ENCODE measurements at regions not wholly inside any gene's neighbourhood (a gene's known extent, or its start where the extent isn't known, plus 50 kb on each side); places are given as distances from the start of the nearest gene placed in this dataset.

DNA sequence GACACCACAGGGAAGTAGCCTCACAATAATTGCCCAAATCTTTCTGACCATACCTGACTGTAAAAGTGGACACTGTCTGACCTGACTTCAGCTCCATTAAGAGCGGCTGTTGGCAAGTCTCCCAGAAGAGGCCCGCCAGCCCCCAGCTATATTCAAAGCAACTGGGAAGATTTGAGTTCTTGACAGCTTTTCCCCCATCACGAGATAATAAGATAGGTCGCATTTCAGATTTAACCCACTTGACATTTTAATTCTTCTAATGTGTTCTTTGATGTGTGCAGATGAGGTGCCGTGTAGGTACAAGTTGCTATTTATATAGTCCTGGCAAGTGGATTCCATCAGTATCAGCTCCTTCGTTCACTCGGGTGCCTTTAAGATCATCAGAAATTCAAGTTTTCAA, 345.7 kb downstream of the DRD1 start:
- no peak for DNase-seq

GRCh38 chr5:175096469-175097165, 347.4 kb downstream of the DRD1 start:
- no peak for DNase-seq

DNA sequence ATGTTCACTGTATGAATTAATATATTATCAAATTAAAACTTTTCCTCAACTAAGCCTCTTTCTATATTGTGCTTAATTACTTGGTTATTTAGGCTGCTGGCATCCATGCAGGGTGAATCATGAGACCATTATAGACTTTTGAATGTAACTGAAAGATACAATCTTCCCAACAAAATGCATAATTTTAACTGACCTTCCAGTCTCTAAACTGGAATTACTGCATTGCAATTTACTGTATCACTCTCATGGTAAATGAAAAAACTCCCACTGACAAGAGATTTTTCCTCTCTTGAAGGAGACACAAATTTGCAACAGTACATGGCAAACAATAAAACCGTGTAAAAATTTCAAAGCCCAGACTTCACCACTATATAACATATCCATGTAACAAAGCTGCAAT, 349.5 kb downstream of the DRD1 start:
- no peak for DNase-seq

DNA sequence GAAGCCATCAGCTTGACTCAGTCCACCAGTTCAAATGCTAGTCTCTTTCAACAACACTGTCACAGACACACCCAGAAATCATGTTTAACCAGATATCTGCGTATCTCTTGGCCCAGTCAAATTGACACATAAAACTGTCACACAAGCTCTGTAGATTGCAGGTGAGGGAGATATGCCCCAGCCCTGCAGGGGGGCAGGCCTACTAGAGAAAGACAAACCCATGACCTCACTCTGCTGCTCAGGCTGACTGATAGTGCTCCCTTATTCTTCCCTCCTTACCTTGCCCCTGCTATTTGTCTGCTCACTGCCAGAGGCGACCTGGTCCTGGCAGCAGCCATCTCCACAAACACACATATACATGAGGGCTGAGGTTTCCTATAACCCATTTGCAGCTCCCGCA, 351.3 kb downstream of the DRD1 start:
- no peak for DNase-seq

DNA sequence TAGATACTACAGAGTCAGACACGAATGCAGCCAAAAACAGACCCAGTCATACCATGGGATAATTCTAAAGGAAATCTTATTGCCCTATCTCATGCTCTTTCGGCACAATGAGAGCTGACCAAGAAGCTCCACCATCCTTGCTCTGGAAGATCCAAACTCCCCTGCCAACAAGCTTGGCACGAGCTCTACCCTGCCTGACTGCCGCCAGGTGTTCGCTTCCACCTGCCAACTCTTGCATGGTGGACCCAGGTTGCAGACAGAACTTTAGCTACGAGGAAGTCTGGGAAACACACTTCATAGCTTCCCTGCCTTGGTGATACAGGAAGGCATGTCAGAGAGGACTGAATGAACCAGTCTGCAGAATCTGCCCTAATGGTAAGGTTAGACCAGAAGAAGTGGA, 355.0 kb downstream of the DRD1 start:
- no peak for DNase-seq

DNA sequence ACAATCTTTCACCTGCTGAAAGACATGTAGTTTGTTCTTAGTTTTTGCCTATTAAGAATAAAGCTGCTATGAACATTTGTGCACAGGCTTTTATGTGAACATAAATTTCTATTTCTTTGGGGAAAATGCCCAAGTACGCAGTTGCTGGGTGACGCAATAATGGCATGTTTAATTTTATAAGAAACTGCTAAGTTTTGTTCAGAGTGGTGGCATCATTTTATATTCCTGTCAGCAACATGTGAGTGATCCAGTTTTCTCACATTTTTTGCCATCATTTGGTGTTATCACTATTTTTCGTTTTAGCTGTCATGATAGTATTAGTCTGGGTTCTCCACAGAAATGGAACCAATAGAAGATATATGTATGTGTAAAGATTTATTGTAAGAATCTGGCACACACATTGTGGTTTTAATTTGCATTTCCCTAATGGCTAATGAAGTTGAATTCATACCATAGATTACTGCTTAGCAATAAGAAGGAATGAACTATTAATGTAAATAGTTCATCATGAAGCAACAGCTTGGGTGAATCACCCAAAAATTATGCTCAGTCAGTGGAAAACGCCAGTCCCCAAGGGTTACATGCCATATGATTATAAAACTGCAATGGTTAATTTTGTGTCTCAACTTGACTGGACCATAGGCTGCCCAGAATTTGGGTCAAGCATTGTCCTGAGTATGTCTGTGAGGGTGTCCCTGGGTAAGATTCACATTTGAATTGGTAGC, 358.6 kb downstream of the MSX2 start:
- DNase-seq: no peak

- DNase-seq: no peak
Measured at GRCh38 chr5:175082346-175082745, 358.0 kb downstream of the MSX2 start.

DNA sequence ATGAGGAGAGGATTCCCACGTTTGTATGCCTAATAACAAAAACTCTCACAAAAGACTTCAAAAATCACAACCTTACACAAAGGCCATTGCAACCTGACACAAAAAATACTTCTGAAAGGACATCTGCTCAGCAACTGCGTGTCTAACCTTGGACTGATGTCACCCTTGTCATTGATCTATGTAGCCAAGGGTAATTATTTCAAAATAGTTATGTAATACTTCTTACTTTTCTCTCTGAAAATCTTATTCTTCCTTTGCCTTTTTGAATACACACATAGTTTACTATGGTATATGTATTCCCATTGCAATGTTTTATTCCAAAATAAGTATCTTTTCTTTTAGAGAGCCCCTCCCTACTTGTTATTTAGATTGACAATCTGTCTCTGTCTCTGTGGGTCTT, 355.3 kb downstream of the MSX2 start:
- no peak for DNase-seq

GRCh38 chr5:175070283-175070682, 345.9 kb downstream of the MSX2 start:
- DNase-seq: no peak

DNA sequence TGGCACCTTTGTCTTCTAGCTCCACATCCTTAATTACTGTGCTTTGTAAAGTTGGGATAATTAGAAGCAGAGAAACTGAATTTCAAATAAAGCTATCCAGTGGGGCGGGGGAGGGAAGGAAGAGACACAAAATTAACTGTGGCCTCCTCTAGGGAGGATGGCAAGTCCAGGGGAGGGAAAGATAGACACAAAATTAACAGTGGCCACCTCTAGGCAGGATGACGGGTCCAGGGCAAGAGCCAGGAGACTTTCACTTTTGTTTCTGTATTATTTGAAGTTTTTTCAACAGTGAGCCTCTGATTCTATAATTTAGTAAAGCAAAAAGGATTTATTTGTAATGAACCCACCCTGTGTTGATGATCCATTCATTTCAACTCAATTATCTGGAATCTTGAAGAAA, 335.9 kb downstream of the MSX2 start:
- no peak for DNase-seq

DNA sequence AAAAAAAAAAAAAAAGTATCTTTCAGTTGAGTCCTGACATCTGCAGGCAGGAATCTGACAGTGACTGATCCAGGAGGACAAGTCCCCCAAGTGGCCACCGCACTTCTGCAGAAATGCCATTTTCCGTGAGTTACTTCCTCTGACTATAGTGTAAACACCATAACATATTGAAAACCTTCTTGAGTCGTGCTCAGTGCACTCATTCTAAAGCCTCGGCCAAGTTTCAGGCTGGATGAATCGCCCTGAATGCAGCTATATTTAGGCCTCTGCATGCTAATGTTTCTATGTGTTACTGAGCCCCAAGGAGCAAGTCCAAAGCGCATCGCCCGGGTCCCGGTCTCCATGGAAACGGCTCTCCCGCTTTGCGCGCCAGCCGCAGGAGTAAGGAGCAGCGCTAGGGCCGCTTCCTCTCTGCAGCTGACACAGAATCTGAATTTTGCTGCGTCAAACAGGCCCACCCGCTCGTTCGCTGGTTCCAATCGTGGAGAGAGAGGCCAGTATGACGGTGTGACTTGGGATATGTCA, 335.4 kb downstream of the MSX2 start:
- DNase-seq: peak; percentile 11

DNA sequence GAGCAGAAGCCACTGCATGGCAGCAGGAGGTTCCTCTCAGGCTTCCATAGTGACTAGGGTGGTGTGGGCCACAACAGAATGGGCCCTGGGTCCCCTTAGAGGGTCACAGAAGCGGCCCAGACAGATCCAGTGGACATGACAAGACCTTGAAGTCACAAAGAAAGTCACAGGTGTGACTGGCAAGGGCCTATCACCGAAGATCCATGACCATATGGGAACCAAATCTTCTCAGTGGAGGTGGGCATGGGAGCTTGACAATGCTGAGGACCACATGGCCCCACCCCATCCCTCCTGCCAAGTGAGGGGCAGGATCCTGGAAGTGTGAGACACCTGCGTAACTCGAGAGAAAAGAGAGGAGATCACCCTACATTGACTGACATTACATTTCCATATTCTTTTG, 332.4 kb downstream of the MSX2 start:
- DNase-seq: no peak

DNA sequence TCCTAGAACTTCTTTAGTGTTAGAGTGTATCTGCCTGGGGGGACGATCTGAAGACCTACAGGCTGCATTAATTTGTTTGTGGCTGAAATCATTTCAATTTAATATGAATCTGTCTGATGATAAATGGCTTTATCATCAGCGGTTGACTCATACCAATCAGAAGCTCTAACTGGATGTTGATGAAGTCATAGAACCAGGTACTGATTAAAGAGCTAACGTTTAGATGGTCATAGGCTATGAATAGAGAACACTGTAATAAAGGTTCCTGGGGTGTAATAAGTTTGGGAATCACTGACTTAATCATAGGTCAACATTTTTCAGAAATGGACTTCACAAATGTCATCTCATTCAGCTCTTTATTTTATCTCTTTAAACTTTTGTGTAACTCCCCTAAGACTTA, 329.9 kb downstream of the MSX2 start:
- no peak for DNase-seq

GRCh38 chr5:175052351-175052750, 328.0 kb downstream of the MSX2 start:
- DNase-seq: no peak

- DNase-seq: no peak
Measured at GRCh38 chr5:175047048-175047447, 322.7 kb downstream of the MSX2 start.

DNA sequence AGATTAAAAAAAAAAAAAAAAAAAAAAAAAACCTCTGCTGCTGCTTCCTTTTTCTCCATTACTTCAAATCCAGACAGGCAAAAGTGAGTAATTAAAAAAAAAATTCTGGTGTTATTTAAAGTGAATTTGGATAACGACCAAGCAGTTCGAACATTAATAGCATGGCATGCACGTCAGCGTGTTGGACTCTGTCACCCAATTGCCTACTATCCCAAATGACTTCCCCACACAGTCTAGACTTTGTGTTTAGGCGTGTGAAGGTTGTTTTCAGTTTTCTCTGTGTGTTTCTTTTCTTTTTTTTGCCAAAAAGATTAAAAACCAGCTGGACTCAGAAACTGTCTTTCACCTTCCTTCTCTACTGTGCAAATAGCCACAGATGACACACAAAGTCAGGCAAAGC, 321.4 kb downstream of the MSX2 start:
- no peak for DNase-seq

- DNase-seq: peak; percentile 11
Measured at GRCh38 chr5:175037820-175038219, 313.4 kb downstream of the MSX2 start.

DNA sequence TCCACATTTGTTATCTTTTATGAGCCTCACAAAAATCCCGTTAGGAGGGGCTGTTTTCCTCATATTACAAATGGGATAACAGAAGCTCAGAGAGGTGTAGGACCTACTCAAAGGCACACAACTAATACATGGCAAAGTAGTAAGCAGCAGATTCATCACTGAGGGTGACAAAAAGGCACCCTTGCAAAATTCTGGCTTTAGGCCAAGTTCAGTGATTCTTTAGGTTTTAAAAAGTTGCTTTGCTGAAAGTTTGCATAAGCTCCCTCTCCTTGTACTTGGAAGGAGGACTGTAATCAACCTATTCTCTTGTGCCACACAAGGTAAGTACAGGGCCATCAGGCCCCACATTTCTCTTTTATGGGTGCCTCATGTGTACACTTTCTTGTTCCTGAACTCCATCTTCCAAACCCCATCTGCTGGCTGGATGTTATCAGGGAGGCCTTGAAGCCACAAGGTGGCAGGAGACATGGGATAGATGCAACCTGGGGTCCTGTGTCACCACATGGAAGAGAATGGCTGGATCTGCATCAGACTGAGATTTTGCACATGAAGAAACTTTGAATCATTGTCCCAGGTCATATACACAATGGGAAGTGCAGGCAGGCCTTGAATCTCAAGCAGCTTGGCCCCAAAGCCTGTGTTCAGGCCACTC, 311.6 kb downstream of the MSX2 start:
- no peak for DNase-seq

DNA sequence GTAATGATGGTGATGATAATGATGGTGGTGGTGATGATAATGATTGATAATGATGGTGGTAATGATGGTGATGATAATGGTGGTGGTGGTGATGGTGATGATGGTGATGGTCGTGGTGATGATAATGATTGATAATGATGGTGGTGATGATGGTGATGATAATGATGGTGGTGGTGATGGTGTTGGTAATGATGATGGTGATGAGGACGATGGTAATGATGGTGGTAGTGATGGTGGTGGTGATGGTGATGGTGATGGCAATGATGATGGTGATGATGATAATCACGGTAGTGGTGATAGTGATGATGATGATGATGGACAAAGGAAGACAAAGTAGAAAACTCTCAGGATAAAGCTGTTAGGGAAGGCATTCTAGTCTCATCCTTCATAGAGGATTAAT, 310.5 kb downstream of the MSX2 start:
- no peak for DNase-seq

DNA sequence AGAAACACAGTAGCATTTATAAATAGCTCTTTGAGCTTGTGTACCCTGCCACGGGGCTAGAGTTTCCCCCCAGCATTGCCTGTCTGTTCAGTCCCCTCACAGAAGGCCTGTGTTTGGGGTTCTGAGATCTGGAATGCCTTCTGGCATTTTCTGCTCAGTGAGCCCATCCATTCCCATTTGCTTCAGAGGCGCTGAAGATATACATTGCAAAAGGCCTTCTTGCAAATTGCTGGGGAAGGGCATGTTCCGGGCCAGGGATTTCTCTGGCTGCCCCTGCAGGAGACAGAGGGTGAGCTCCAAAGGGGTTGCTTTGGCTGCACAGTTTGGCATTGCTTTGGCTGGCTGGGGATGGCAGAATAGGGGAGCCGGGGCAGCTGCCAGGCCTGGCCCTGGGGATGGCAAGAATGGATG, 308.4 kb downstream of the MSX2 start:
- DNase-seq: no peak

- no peak for DNase-seq
Measured at GRCh38 chr5:175032013-175032412, 307.6 kb downstream of the MSX2 start.

DNA sequence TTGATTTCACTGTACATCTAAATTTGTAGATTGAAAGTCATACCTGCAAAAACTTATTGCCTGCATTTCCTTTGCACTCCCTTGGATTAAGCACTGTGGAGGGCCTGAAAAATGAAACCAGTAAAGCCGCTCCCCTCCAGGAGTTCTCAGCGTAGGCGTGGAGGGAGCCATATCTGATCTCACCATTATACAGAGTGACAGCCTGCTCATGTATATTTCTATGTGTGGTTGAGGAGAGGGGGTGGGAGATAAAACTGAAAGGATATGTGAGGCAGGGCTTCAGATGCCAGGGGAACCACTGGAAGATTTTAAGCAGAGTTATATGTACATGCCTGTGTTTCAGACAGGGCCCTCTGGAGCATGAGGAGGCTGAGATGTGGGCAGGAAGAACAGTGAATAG, 303.0 kb downstream of the MSX2 start:
- DNase-seq: no peak

DNA sequence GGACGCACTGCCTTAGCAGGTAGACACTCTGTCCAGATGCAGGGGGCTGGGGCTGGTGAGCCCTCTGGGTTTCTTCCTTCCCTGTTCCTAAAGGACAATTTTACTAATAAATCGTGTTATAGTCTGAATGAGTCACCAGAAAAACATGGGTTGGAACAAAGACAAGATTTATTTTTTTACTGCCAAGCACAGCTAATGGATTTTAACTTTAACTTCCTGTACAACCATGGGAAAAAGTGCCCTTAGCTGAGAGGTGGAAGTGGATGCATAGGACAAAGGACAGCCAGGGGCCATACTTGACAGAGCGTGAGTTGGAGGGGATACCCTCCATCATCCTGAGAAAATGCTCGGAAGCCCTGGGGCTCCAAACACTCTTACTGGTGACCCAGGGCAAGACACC, 300.7 kb downstream of the MSX2 start:
- no peak for DNase-seq

All from MV-4-11 (cell line).